H9 (cell line): ENCODE measurements at regions not wholly inside any gene's neighbourhood (a gene's known extent, or its start where the extent isn't known, plus 50 kb on each side); places are given as distances from the start of the nearest gene placed in this dataset.

Experiments
- DNase-seq: peaks from one replicate; pipeline ENCODE4 v3.0.0-alpha.2; 2017
- H2AFZ ChIP-seq: one replicate; pipeline ENCODE4 v1.6.1; 2013; ENCODE audit warnings: mild to moderate bottlenecking, low read length, control low read depth, moderate library complexity
- H2AK5ac ChIP-seq: 2 replicates; pipeline ENCODE4 v1.6.1; 2013; ENCODE audit warnings: low read length, control low read depth, mixed read lengths; ENCODE audit not compliant: insufficient read length
- H2BK120ac ChIP-seq: one replicate; pipeline ENCODE4 v1.6.1; 2013; ENCODE audit warnings: low read depth, mild to moderate bottlenecking, low read length, control low read depth, inconsistent platforms; ENCODE audit not compliant: poor library complexity, severe bottlenecking
- H2BK12ac ChIP-seq: 2 replicates; pipeline ENCODE4 v1.6.1; 2013; ENCODE audit warnings: low read length, control low read depth, mixed read lengths, low read depth; ENCODE audit not compliant: insufficient read length
- H2BK15ac ChIP-seq: 2 replicates; pipeline ENCODE4 v1.6.1; 2013; ENCODE audit warnings: low read depth, low read length, control low read depth
- H2BK20ac ChIP-seq: one replicate; pipeline ENCODE4 v1.6.1; 2013; ENCODE audit warnings: low read depth, mild to moderate bottlenecking, low read length, control low read depth, inconsistent platforms; ENCODE audit not compliant: poor library complexity, severe bottlenecking
- H2BK5ac ChIP-seq: 2 replicates; pipeline ENCODE4 v1.6.1; 2013; ENCODE audit warnings: low read length, control low read depth, mixed read lengths; ENCODE audit not compliant: insufficient read length
- H3K14ac ChIP-seq: 2 replicates; pipeline ENCODE4 v1.6.1; 2013; ENCODE audit warnings: low read length, control low read depth; ENCODE audit not compliant: insufficient read depth
- H3K18ac ChIP-seq: 2 replicates; pipeline ENCODE4 v1.6.1; 2013; ENCODE audit warnings: low read depth, mild to moderate bottlenecking, mixed read lengths, low read length, control low read depth; ENCODE audit not compliant: insufficient read length
- H3K23ac ChIP-seq: 2 replicates; pipeline ENCODE4 v1.6.1; 2013; ENCODE audit warnings: low read length, control low read depth, mixed read lengths, low read depth; ENCODE audit not compliant: insufficient read length
- H3K23me2 ChIP-seq: 2 replicates; pipeline ENCODE4 v1.6.1; 2013; ENCODE audit warnings: low read depth, mild to moderate bottlenecking, mixed read lengths, low read length, control low read depth; ENCODE audit not compliant: insufficient read length, poor library complexity, severe bottlenecking
- H3K27ac ChIP-seq: 2 replicates; pipeline ENCODE4 v1.5.1; 2013; ENCODE audit warnings: low read length, control low read depth, mixed read lengths, low read depth; ENCODE audit not compliant: insufficient read length
- H3K27me3 ChIP-seq: 2 replicates; pipeline ENCODE4 v1.6.1; 2013; ENCODE audit warnings: low read length, control low read depth, inconsistent platforms; ENCODE audit not compliant: insufficient read depth
- H3K4ac ChIP-seq: 2 replicates; pipeline ENCODE4 v1.6.1; 2013; ENCODE audit warnings: low read depth, mild to moderate bottlenecking, control low read depth, inconsistent platforms, low read length, moderate library complexity
- H3K4me1 ChIP-seq: 2 replicates; pipeline ENCODE4 v1.6.1; 2013; ENCODE audit warnings: low read length, control low read depth, inconsistent platforms; ENCODE audit not compliant: insufficient read depth
- H3K4me2 ChIP-seq: 2 replicates; pipeline ENCODE4 v1.6.1; 2013; ENCODE audit warnings: low read length, control low read depth, mixed read lengths; ENCODE audit not compliant: insufficient read length, insufficient read depth
- H3K56ac ChIP-seq: 2 replicates; pipeline ENCODE4 v1.6.1; 2013; ENCODE audit warnings: low read depth, mild to moderate bottlenecking, mixed read lengths, low read length, control low read depth; ENCODE audit not compliant: insufficient read length
- H3K79me1 ChIP-seq: 2 replicates; pipeline ENCODE4 v1.6.1; 2013; ENCODE audit warnings: low read depth, mild to moderate bottlenecking, moderate library complexity, low read length, control low read depth, inconsistent platforms; ENCODE audit not compliant: insufficient read depth, poor library complexity, severe bottlenecking
- H3K79me2 ChIP-seq: 2 replicates; pipeline ENCODE4 v1.6.1; 2013; ENCODE audit warnings: low read length, control low read depth, inconsistent platforms; ENCODE audit not compliant: insufficient read depth
- H3K9ac ChIP-seq: 2 replicates; pipeline ENCODE4 v1.6.1; 2013; ENCODE audit warnings: low read length, control low read depth, mixed read lengths; ENCODE audit not compliant: insufficient read length; ENCODE audit errors: extremely low read depth
- H3K9me3 ChIP-seq: one replicate; pipeline ENCODE4 v1.6.1; 2013; ENCODE audit warnings: low read depth, low read length, inconsistent platforms; ENCODE audit not compliant: control insufficient read depth
- H3T11ph ChIP-seq: one replicate; pipeline ENCODE4 v1.6.1; 2013; ENCODE audit warnings: mild to moderate bottlenecking, low read length, control low read depth, inconsistent platforms
- H4K20me1 ChIP-seq: one replicate; pipeline ENCODE4 v1.6.1; 2013; ENCODE audit not compliant: control insufficient read depth, insufficient read length, insufficient read depth
- H4K5ac ChIP-seq: 2 replicates; pipeline ENCODE4 v1.6.1; 2013; ENCODE audit warnings: low read depth, mild to moderate bottlenecking, mixed read lengths, low read length, control low read depth; ENCODE audit not compliant: insufficient read length
- H4K8ac ChIP-seq: replicated peaks from 2 replicates; pipeline ENCODE4 v1.6.1; 2013; ENCODE audit warnings: low read length, control low read depth, mixed read lengths, low read depth; ENCODE audit not compliant: insufficient read length
- H4K91ac ChIP-seq: 2 replicates; pipeline ENCODE4 v1.6.1; 2013; ENCODE audit warnings: low read depth, mild to moderate bottlenecking, moderate library complexity, mixed read lengths, low read length, control low read depth; ENCODE audit not compliant: insufficient read length
- H3K27ac Mint-ChIP-seq, 3 experiments: 2 replicates in 2 of 3; 3 replicates in 1 of 3; pipeline ENCODE4 v1.8.0; 2020 to 2021; ENCODE audit warnings: mixed read lengths in 3 of 3, mild to moderate bottlenecking in 1 of 3, moderate library complexity in 1 of 3
- H3K27me3 Mint-ChIP-seq: 2 replicates; pipeline ENCODE4 v1.8.0; 2021; ENCODE audit warnings: low read depth, mild to moderate bottlenecking, moderate library complexity, mixed read lengths
- H3K36me3 Mint-ChIP-seq, 3 experiments: 2 replicates in 2 of 3; 3 replicates in 1 of 3; pipeline ENCODE4 v1.8.0; 2020 to 2021; ENCODE audit warnings: low read depth in 3 of 3, mixed read lengths in 3 of 3; ENCODE audit not compliant: insufficient read depth in 1 of 3
- H3K4me1 Mint-ChIP-seq, 2 experiments: 2 replicates each; pipeline ENCODE4 v1.8.0; 2020; ENCODE audit warnings: mixed read lengths in 2 of 2
- H3K4me3 Mint-ChIP-seq, 2 experiments: 2 replicates in 1 of 2; 3 replicates in 1 of 2; pipeline ENCODE4 v1.8.0; 2020 to 2021; ENCODE audit warnings: mild to moderate bottlenecking in 2 of 2, mixed read lengths in 2 of 2, moderate library complexity in 1 of 2
- H3K9me3 Mint-ChIP-seq, 2 experiments: 2 replicates in 1 of 2; 3 replicates in 1 of 2; pipeline ENCODE4 v1.8.0; 2020; ENCODE audit warnings: mild to moderate bottlenecking in 2 of 2, mixed read lengths in 2 of 2, moderate library complexity in 1 of 2
- WGBS: extraction: QIAGEN DNeasy Blood & Tissue Kit; methylation state at CpG from one replicate; pipeline ENCODE4 v1.1.7; 2013; ENCODE audit warnings: missing lambda C conversion rate, low lambda C conversion rate, mixed read lengths; ENCODE audit not compliant: insufficient read length; ENCODE audit errors: extremely low coverage; 5-methylcytosine and 5-hydroxymethylcytosine counted together
- TF ChIP-seq, protein P1 (sequence below): fragments of 200-600 bp; sonication (generic); conservative IDR thresholded peaks from 3 replicates; pipeline ENCODE4 v1.8.0; 2021; ENCODE audit warnings: antibody characterized with exemption, mild to moderate bottlenecking

- no peak overlapping the region for H3K4me2 ChIP-seq
- H3K23me2 ChIP-seq = no peaks in the 10 kb centered on the region
- H3K27me3 ChIP-seq = no peaks in the 10 kb centered on the region
- no peaks in the 10 kb centered on the region for H3K79me2 ChIP-seq
- H2BK120ac ChIP-seq = no peak overlapping the region
- H3K27me3 Mint-ChIP-seq = no peaks in the 10 kb centered on the region
- no peak overlapping the region for H3K14ac ChIP-seq
- no peak overlapping the region for H2BK12ac ChIP-seq
- no CpG with 5 or more reads among the region's 1 CpG for WGBS
- no peak overlapping the region for H2AK5ac ChIP-seq
- no peak for DNase-seq
- H4K5ac ChIP-seq = no peak overlapping the region
- no peaks in the 10 kb centered on the region for H3K4me1 ChIP-seq
- no peaks in the 10 kb centered on the region for H3K9me3 ChIP-seq
- H3K18ac ChIP-seq = no peak overlapping the region
- no peak overlapping the region for H3K56ac ChIP-seq
- H2AFZ ChIP-seq = no peak overlapping the region
- no peak overlapping the region for H2BK20ac ChIP-seq
- H3K4me3 Mint-ChIP-seq = no peak overlapping the region
- H2BK5ac ChIP-seq = no peak overlapping the region
- H3K27ac Mint-ChIP-seq = no peak overlapping the region
- H3K9ac ChIP-seq = no peak overlapping the region
- no peak overlapping the region for H3K27ac ChIP-seq
- peaks cover 0 to 18% (median 9%) of the 10 kb centered on the region in 3 experiments; a peak in 5 of 7 replicates for H3K36me3 Mint-ChIP-seq
- H4K20me1 ChIP-seq = no peaks in the 10 kb centered on the region
- H3K9me3 Mint-ChIP-seq = peaks cover 20 to 21% of the 10 kb centered on the region in 2 experiments
- TF ChIP-seq, protein P1, sequence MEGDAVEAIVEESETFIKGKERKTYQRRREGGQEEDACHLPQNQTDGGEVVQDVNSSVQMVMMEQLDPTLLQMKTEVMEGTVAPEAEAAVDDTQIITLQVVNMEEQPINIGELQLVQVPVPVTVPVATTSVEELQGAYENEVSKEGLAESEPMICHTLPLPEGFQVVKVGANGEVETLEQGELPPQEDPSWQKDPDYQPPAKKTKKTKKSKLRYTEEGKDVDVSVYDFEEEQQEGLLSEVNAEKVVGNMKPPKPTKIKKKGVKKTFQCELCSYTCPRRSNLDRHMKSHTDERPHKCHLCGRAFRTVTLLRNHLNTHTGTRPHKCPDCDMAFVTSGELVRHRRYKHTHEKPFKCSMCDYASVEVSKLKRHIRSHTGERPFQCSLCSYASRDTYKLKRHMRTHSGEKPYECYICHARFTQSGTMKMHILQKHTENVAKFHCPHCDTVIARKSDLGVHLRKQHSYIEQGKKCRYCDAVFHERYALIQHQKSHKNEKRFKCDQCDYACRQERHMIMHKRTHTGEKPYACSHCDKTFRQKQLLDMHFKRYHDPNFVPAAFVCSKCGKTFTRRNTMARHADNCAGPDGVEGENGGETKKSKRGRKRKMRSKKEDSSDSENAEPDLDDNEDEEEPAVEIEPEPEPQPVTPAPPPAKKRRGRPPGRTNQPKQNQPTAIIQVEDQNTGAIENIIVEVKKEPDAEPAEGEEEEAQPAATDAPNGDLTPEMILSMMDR = no peak
- H3T11ph ChIP-seq = no peak overlapping the region
- no peak overlapping the region for H3K4ac ChIP-seq
- H3K79me1 ChIP-seq = no peaks in the 10 kb centered on the region
- no peak overlapping the region for H4K8ac ChIP-seq
- H3K4me1 Mint-ChIP-seq = peaks cover 4% of the 10 kb centered on the region in 2 experiments; a peak in 3 of 4 replicates
- no peak overlapping the region for H2BK15ac ChIP-seq
- H3K23ac ChIP-seq = no peak overlapping the region
- H4K91ac ChIP-seq = no peak overlapping the region
Observed at GRCh38 chr3:79818015-79818414, 50.2 kb upstream of the ROBO1 start.
